H1 (cell line): ENCODE measurements at regions not wholly inside any gene's neighbourhood (a gene's known extent, or its start where the extent isn't known, plus 50 kb on each side); places are given as distances from the start of the nearest gene placed in this dataset.

ENCODE experiments used
- BCL11A ChIP-seq, 2 experiments: IDR thresholded peaks; one replicate each; pipeline ENCODE4 v1.6.1; 2011; ENCODE audit warnings: low read depth in 2 of 2, low read length in 2 of 2, mild to moderate bottlenecking in 2 of 2
- CTCF ChIP-seq, 3 experiments: IDR thresholded peaks; 1 replicate in 2 of 3; 2 replicates in 1 of 3; pipeline versions ENCODE4 v1.5.1 to v1.6.1; 2011; ENCODE audit warnings: low read length in 3 of 3, mild to moderate bottlenecking in 3 of 3, inconsistent platforms in 2 of 3, low read depth in 1 of 3, moderate library complexity in 1 of 3; ENCODE audit not compliant: insufficient read depth in 1 of 3; ENCODE audit errors: control extremely low read depth in 1 of 3
- GABPA ChIP-seq: IDR thresholded peaks from 2 replicates; pipeline ENCODE4 v1.6.1; 2011; ENCODE audit warnings: mild to moderate bottlenecking, low read length, moderate library complexity, borderline replicate concordance; ENCODE audit not compliant: insufficient read depth
- NANOG ChIP-seq: IDR thresholded peaks from 2 replicates; pipeline ENCODE4 v1.6.1; 2011; ENCODE audit warnings: low read length, low read depth, mild to moderate bottlenecking, inconsistent platforms; ENCODE audit not compliant: insufficient read depth, poor library complexity, severe bottlenecking
- TBP ChIP-seq: IDR thresholded peaks from 2 replicates; pipeline ENCODE4 v1.6.1; 2011; ENCODE audit warnings: low read depth, low read length, improper control_type of control experiment
- TCF12 ChIP-seq: IDR thresholded peaks from 2 replicates; pipeline ENCODE4 v1.6.1; 2011; ENCODE audit warnings: low read depth, mild to moderate bottlenecking, low read length

- TF ChIP-seq CTCF (IDR thresholded peaks at IDR 0.05; ENCODE audit: control extremely low read depth in 1 of 3, insufficient read depth in 1 of 3, low read depth in 1 of 3, low read length in 3 of 3) (peak; percentile 20 to 37 (median 29); a peak in 3 of 4 replicates), NANOG (no peak), GABPA (peak; percentile 57; the same call in 1 of the 2 replicates), BCL11A (IDR thresholded peaks at IDR 0.05; ENCODE audit: low read depth in 2 of 2, low read length in 2 of 2) (no peak), TBP (peak; percentile 97), TCF12 (no peak)
These were observed 50.1 kb upstream of the WNT11 start (continued) for GRCh38 chr11:76256448-76256847.
